Heart right ventricle (tissue), 16 donors: ENCODE measurements at regions not wholly inside any gene's neighbourhood (a gene's known extent, or its start where the extent isn't known, plus 50 kb on each side); places are given as distances from the start of the nearest gene placed in this dataset.

Experiments used
- ATAC-seq, 8 donors: fragments of 200-7000 bp; cut with Tn5 transposase; one replicate each; pipeline ENCODE4 v1.9.1; 2020; ENCODE audit warnings: mild to moderate bottlenecking in 8 of 8, moderate library complexity in 8 of 8, moderate number of reproducible peaks in 1 of 8
- DNase-seq, 2 donors: peaks; one replicate each; pipeline ENCODE4 v3.0.0-alpha.2; 2020
- H3K27ac ChIP-seq, 10 donors: fragments of 200-600 bp; sonication (generic) in 2 of 10; one replicate each; pipeline versions ENCODE4 v1.5.0 to v1.8.0; 2020 to 2022; ENCODE audit warnings: mild to moderate bottlenecking in 3 of 10
- H3K27me3 ChIP-seq, 7 donors: fragments of 200-600 bp; one replicate each; pipeline ENCODE4 v1.8.0; 2021 to 2022; ENCODE audit warnings: mild to moderate bottlenecking in 2 of 7
- H3K36me3 ChIP-seq, 9 donors: fragments of 200-600 bp; sonication (generic) in 1 of 9; one replicate each; pipeline versions ENCODE4 v1.5.0 to v1.8.0; 2020 to 2022; ENCODE audit warnings: mild to moderate bottlenecking in 2 of 9
- H3K4me1 ChIP-seq, 9 donors: fragments of 200-600 bp; sonication (generic) in 1 of 9; one replicate each; pipeline versions ENCODE4 v1.5.0 to v1.8.0; 2020 to 2022; ENCODE audit warnings: mild to moderate bottlenecking in 4 of 9
- H3K4me3 ChIP-seq, 10 donors: fragments of 200-600 bp; sonication (generic) in 2 of 10; one replicate each; pipeline versions ENCODE4 v1.5.0 to v1.8.0; 2020 to 2022; ENCODE audit warnings: mild to moderate bottlenecking in 7 of 10, moderate library complexity in 2 of 10
- H3K9me3 ChIP-seq, 11 donors: fragments of 200-600 bp in 10 of 11; sonication (generic) in 2 of 11; one replicate each; pipeline versions ENCODE4 v1.5.0 to v1.8.0; 2013 to 2022; ENCODE audit warnings: mild to moderate bottlenecking in 2 of 11, control low read depth in 1 of 11, moderate library complexity in 1 of 11
- CTCF ChIP-seq, 9 donors: fragments of 200-600 bp; sonication (generic) in 2 of 9; IDR thresholded peaks; one replicate each; pipeline versions ENCODE4 v1.5.0 to v1.8.0; 2021 to 2022; ENCODE audit warnings: antibody characterized with exemption in 9 of 9, mild to moderate bottlenecking in 5 of 9, moderate library complexity in 1 of 9
- WGBS, 2 donors: extraction: QIAGEN DNeasy Blood & Tissue Kit; methylation state at CpG; one replicate each; pipeline ENCODE4 v1.1.7; 2013; ENCODE audit warnings: inconsistent platforms in 1 of 2; 5-methylcytosine and 5-hydroxymethylcytosine counted together
- intact Hi-C, 10 donors: fragments of 100-400 bp; cut with DNase I; formaldehyde crosslinking; loops; one replicate each; pipeline versions ENCODE4 v1.11.1 to v1.14.2; 2022
- donor health status: Arrhythmogenic right ventricular cardiomyopathy.
- donor health status: ischemic (EF 13 %, LVEDD 7.1; RV severe dilation, severe dysfunction).
- donor health status: healthy with polysubstance abuse.
- donor health status: DM: no; HTN: yes; CAD: no.
- donor health status: DM: no; HTN: no; CAD: no.
- donor health status: ischemic (EF 25% LVEDD 6.9; RV normal size, moderate dysfunction).
- donor health status: ischemic (EF 25% LVEDD 5.7; RV mildly dilated, moderate dysfunction).
- donor health status: healthy.
- donor health status: DM: yes; HTN: yes; CAD: no.
- donor health status: Ischemic cardiomyopathy.
- donor health status: ischemic (EF 35%, LVEDD 5.7; RV mildly dilated, moderate dysfunction).
- donor health status: nonischemic (EF 11% LVEDD 7.7; RV severe dilation, severe dysfunction).
- donor health status: DM: yes; HTN: yes; CAD: no.
- donor health status: PGD.
- donor health status: ischemic (EF 29% LVEDD 5.4; RV normal size, mild dysfunction).
- donor health status: nonischemic (EF 23%, LVEDD 6.1; RV moderate dilation, normal function).

GRCh38 chr10:128516180-128516579, 390.0 kb upstream of the MKI67 start:
- peaks cover 0 to 43% (median 19%) of the 10 kb centered on the region in 7 donors for H3K27me3 ChIP-seq
- H3K27ac ChIP-seq, result no peak overlapping the region
- H3K4me3 ChIP-seq, result no peak overlapping the region
- no peak for ATAC-seq
- no peaks in the 10 kb centered on the region for H3K36me3 ChIP-seq
- no peak for TF ChIP-seq CTCF (IDR thresholded peaks at IDR 0.05)
- H3K9me3 ChIP-seq, result no peaks in the 10 kb centered on the region
- 80 to 93% methylated on average over 3 of the region's 3 CpGs for WGBS, 2 donors
- intact Hi-C loops, result no loop called here
- H3K4me1 ChIP-seq, result no peaks in the 10 kb centered on the region
- DNase-seq, result no peak

- Histone ChIP-seq H3K27ac (no peak overlapping the region), H3K36me3 (no peaks in the 10 kb centered on the region), H3K9me3 (no peaks in the 10 kb centered on the region), H3K27me3 (peaks cover 0 to 49% (median 24%) of the 10 kb centered on the region in 7 donors), H3K4me1 (no peaks in the 10 kb centered on the region), H3K4me3 (no peak overlapping the region)
- intact Hi-C loops, result no loop called here
- no peak for TF ChIP-seq CTCF (IDR thresholded peaks at IDR 0.05)
- DNase-seq, result no peak
- no peak for ATAC-seq
- 85 to 87% methylated on average over 11 of the region's 11 CpGs for WGBS, 2 donors
Measured at GRCh38 chr10:128517167-128517566, 390.9 kb upstream of the MKI67 start.

GRCh38 chr10:128518000-128518399, 391.8 kb upstream of the MKI67 start:
- WGBS, 2 donors, result 56 to 64% methylated on average over 11 of the region's 11 CpGs
- Histone ChIP-seq H3K27ac (no peak overlapping the region), H3K36me3 (no peaks in the 10 kb centered on the region), H3K9me3 (no peaks in the 10 kb centered on the region), H3K4me3 (no peak overlapping the region), H3K27me3 (peaks cover 0 to 51% (median 26%) of the 10 kb centered on the region in 7 donors), H3K4me1 (no peaks in the 10 kb centered on the region)
- ATAC-seq, result no peak
- DNase-seq, result no peak
- TF ChIP-seq CTCF (IDR thresholded peaks at IDR 0.05), result no peak
- intact Hi-C loops, result no loop called here

GRCh38 chr10:128519581-128519980, 393.4 kb upstream of the MKI67 start:
- Histone ChIP-seq H3K4me1 (no peaks in the 10 kb centered on the region), H3K27ac (no peak overlapping the region), H3K36me3 (no peaks in the 10 kb centered on the region), H3K9me3 (no peaks in the 10 kb centered on the region), H3K4me3 (no peak overlapping the region), H3K27me3 (peaks cover 0 to 56% (median 32%) of the 10 kb centered on the region in 7 donors)
- WGBS, 2 donors, result 52 to 68% methylated on average over 6 of the region's 6 CpGs
- ATAC-seq (no peak), DNase-seq (no peak)
- intact Hi-C loops, result no loop called here
- no peak for TF ChIP-seq CTCF (IDR thresholded peaks at IDR 0.05)
